Caco-2 (cell line): ENCODE measurements at regions not wholly inside any gene's neighbourhood (a gene's known extent, or its start where the extent isn't known, plus 50 kb on each side); places are given as distances from the start of the nearest gene placed in this dataset.

ENCODE experiments used
- BruUV-seq: library from RNA; stranded (reverse); fragments of 400-500 nt; replicated peaks from 2 replicates; lab custom pipeline; 2021; lab: Mats Ljungman, UMichigan
- CTCF ChIA-PET: fragments of 300-600 bp; sonication (Branson Sonifier 250); formaldehyde crosslinking; loops from one replicate; lab custom pipeline; 2022; ENCODE audit warnings: antibody characterized with exemption; lab: Charles Lee
- POLR2A ChIA-PET: fragments of 300-600 bp; sonication (Branson Sonifier 250); formaldehyde crosslinking; loops from one replicate; lab custom pipeline; 2022; ENCODE audit warnings: antibody characterized with exemption; lab: Charles Lee
- DNase-seq, 2 experiments: peaks; one replicate each; pipeline versions ENCODE4 v3.0.0 to v3.0.0-alpha.2; 2020 to 2022
- H3K27me3 ChIP-seq: replicated peaks from 2 replicates; pipeline ENCODE4 v1.6.0; 2011; ENCODE audit warnings: low read length; ENCODE audit not compliant: control insufficient read depth, insufficient read depth
- H3K36me3 ChIP-seq: 2 replicates; pipeline ENCODE4 v1.5.1; 2011; ENCODE audit warnings: low read length; ENCODE audit not compliant: control insufficient read depth, insufficient read depth
- H3K4me1 ChIP-seq: fragments of 250-450 bp; sonication (Bioruptor Pico); 2 replicates; pipeline ENCODE4 v1.5.1; 2020; ENCODE audit warnings: mild to moderate bottlenecking
- H3K4me3 ChIP-seq: 2 replicates; pipeline ENCODE4 v1.5.1; 2011; ENCODE audit warnings: low read depth, mild to moderate bottlenecking, control low read depth, low read length
- H3K9me3 ChIP-seq: fragments of 250-450 bp; sonication (Bioruptor Pico); 2 replicates; pipeline ENCODE4 v1.5.1; 2020; ENCODE audit warnings: mild to moderate bottlenecking, moderate library complexity
- H3K27ac Mint-ChIP-seq: one replicate; pipeline ENCODE4 v1.8.0; 2022; ENCODE audit warnings: mixed read lengths; ENCODE audit not compliant: unreplicated experiment
- H3K27me3 Mint-ChIP-seq: one replicate; pipeline ENCODE4 v1.8.0; 2022; ENCODE audit warnings: mixed read lengths; ENCODE audit not compliant: insufficient read depth, unreplicated experiment
- H3K36me3 Mint-ChIP-seq: one replicate; pipeline ENCODE4 v1.8.0; 2022; ENCODE audit warnings: mild to moderate bottlenecking, mixed read lengths; ENCODE audit not compliant: insufficient read depth, unreplicated experiment
- H3K4me1 Mint-ChIP-seq: one replicate; pipeline ENCODE4 v1.8.0; 2022; ENCODE audit warnings: low read depth, mixed read lengths; ENCODE audit not compliant: unreplicated experiment
- H3K4me3 Mint-ChIP-seq: one replicate; pipeline ENCODE4 v1.8.0; 2022; ENCODE audit warnings: mild to moderate bottlenecking, moderate library complexity, mixed read lengths; ENCODE audit not compliant: unreplicated experiment
- H3K9me3 Mint-ChIP-seq: one replicate; pipeline ENCODE4 v1.8.0; 2022; ENCODE audit warnings: mixed read lengths; ENCODE audit not compliant: unreplicated experiment
- CTCF ChIP-seq, 2 experiments: fragments of 200-600 bp in 1 of 2; IDR thresholded peaks; 1 replicate in 1 of 2; 2 replicates in 1 of 2; pipeline versions ENCODE4 v1.5.1 to v1.8.0; 2011 to 2022; ENCODE audit warnings: antibody characterized with exemption in 1 of 2, control low read depth in 1 of 2, inconsistent platforms in 1 of 2, low read depth in 1 of 2, low read length in 1 of 2, mild to moderate bottlenecking in 1 of 2, moderate library complexity in 1 of 2; ENCODE audit not compliant: insufficient read depth in 1 of 2, severe bottlenecking in 1 of 2, unreplicated experiment in 1 of 2
- intact Hi-C: fragments of 100-400 bp; cut with micrococcal nuclease; formaldehyde crosslinking; loops from one replicate; pipeline ENCODE4 v1.10.0; 2022; ENCODE audit not compliant: unreplicated experiment

DNA sequence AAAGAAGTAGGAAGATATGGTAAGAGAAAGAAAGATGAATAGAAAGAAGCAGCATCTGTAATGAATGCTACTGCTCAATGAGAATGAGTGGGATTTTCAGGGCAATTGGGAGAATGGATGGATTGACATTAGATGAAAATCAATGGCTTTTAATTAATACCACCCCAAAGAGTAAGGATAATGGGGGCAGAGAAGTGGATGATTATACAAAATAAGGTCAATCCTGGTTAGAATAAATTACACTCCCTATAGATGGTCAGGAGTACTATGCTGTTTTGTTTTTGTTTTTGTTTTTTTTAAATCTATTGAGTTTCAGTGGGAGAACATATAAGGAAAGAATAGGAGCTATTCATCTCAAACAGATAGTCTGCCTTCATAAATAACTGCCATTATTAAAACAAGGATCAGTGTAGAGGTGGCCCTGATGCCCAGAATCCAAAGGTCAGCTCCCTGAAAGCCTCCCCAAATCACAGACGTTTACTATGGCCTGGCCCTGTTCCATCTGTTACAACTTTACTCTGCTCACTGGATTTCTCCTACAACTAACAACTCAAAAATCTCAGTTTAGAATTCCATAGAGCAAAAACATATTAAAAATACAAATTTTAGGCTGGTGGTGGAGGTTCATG lies 535.4 kb upstream of the NRSN1 start:
- Mint-ChIP-seq H3K36me3 (no peaks in the 10 kb centered on the region), H3K27ac (no peak overlapping the region), H3K4me1 (no peaks in the 10 kb centered on the region), H3K27me3 (peaks cover 5% of the 10 kb centered on the region), H3K4me3 (no peak overlapping the region), H3K9me3 (no peaks in the 10 kb centered on the region)
- no peak overlapping the region for H3K4me3 ChIP-seq
- intact Hi-C loops: no loop called here
- no peaks in the 10 kb centered on the region for H3K36me3 ChIP-seq
- H3K27me3 ChIP-seq: no peaks in the 10 kb centered on the region
- H3K4me1 ChIP-seq: no peaks in the 10 kb centered on the region
- CTCF ChIA-PET: no interaction called here
- no peak for DNase-seq
- H3K9me3 ChIP-seq: no peaks in the 10 kb centered on the region
- POLR2A ChIA-PET: no interaction called here
- no TSS peak for BruUV-seq
- no peak for TF ChIP-seq CTCF (IDR thresholded peaks at IDR 0.05; ENCODE audit: insufficient read depth in 1 of 2, low read depth in 1 of 2, low read length in 1 of 2, severe bottlenecking in 1 of 2, unreplicated experiment in 1 of 2)

DNA sequence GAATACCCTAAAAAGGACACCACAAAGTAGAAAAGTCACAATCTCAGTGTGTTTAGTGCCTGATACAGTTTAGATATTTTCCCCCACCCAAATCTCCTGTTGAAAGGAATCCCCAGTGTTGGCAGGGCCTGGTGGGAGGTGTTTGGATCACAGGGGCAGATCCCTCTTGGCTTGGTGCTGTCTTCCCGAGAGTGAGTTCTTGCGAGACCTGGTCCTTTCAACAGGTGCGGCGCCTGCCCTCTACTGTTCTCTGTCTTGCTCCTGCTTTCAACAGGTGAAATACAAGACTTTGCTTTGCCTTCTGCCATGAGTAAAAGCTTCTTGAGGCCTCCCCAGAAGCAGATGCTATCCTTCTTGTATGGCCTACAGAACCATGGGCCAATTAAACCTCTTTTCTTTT lies 534.3 kb upstream of the NRSN1 start:
- no peaks in the 10 kb centered on the region for H3K27me3 ChIP-seq
- H3K9me3 ChIP-seq: no peaks in the 10 kb centered on the region
- Mint-ChIP-seq H3K9me3 (no peaks in the 10 kb centered on the region), H3K27me3 (peaks cover 5% of the 10 kb centered on the region), H3K4me3 (no peak overlapping the region), H3K27ac (no peak overlapping the region), H3K36me3 (no peaks in the 10 kb centered on the region), H3K4me1 (no peaks in the 10 kb centered on the region)
- H3K4me1 ChIP-seq: no peaks in the 10 kb centered on the region
- intact Hi-C loops: no loop called here
- ChIA-PET POLR2A (no interaction called here), CTCF (no interaction called here)
- no peak for TF ChIP-seq CTCF (IDR thresholded peaks at IDR 0.05; ENCODE audit: insufficient read depth in 1 of 2, low read depth in 1 of 2, low read length in 1 of 2, severe bottlenecking in 1 of 2, unreplicated experiment in 1 of 2)
- no peak overlapping the region for H3K4me3 ChIP-seq
- BruUV-seq: no TSS peak
- DNase-seq: peak in 1 of 2 experiments; percentile 1
- H3K36me3 ChIP-seq: no peaks in the 10 kb centered on the region

DNA sequence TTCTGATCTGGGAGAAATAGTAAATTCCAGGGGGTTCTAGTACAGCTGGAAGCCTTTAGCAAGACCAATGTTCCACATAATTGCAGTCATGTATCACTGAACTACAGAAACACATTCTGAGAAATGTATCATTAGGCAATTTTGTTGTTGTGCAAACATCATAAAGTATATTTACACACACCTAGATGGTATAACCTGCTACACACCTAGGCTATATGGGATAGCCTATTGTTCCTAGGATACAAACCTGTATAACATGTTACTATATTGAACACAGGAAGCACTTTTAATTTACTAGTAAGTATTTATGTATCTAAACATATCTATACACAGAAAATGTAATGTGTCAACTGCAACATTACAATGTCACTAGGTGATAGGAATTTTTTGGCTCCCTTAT lies 525.9 kb upstream of the NRSN1 start:
- Histone ChIP-seq H3K4me1 (no peaks in the 10 kb centered on the region), H3K4me3 (no peak overlapping the region), H3K9me3 (no peaks in the 10 kb centered on the region), H3K27me3 (no peaks in the 10 kb centered on the region), H3K36me3 (no peaks in the 10 kb centered on the region)
- Mint-ChIP-seq H3K27ac (no peak overlapping the region), H3K36me3 (no peaks in the 10 kb centered on the region), H3K4me1 (no peaks in the 10 kb centered on the region), H3K9me3 (no peaks in the 10 kb centered on the region), H3K4me3 (no peak overlapping the region), H3K27me3 (peaks cover 5% of the 10 kb centered on the region)
- TF ChIP-seq CTCF (IDR thresholded peaks at IDR 0.05; ENCODE audit: insufficient read depth in 1 of 2, low read depth in 1 of 2, low read length in 1 of 2, severe bottlenecking in 1 of 2, unreplicated experiment in 1 of 2): no peak
- no peak for DNase-seq
- BruUV-seq: no TSS peak
- intact Hi-C loops: no loop called here
- ChIA-PET POLR2A (no interaction called here), CTCF (no interaction called here)
